B cell (primary cell): ENCODE measurements at regions not wholly inside any gene's neighbourhood (a gene's known extent, or its start where the extent isn't known, plus 50 kb on each side); places are given as distances from the start of the nearest gene placed in this dataset.

Source experiments
- ATAC-seq: fragments of 200-7000 bp; cut with Tn5 transposase; one replicate; pipeline ENCODE4 v1.10.0; 2021; ENCODE audit warnings: low read depth, mild to moderate bottlenecking, moderate number of reproducible peaks, moderate library complexity
- CTCF ChIA-PET: fragments of 350-600 bp; sonication (Branson Sonifier 250); formaldehyde crosslinking; loops from one replicate; lab custom pipeline; 2021; ENCODE audit warnings: antibody characterized with exemption, inconsistent platforms; lab: Charles Lee
- POLR2A ChIA-PET: fragments of 350-600 bp; sonication (Branson Sonifier 250); formaldehyde crosslinking; loops from one replicate; lab custom pipeline; 2021; ENCODE audit warnings: antibody characterized with exemption; lab: Charles Lee
- DNase-seq: peaks from one replicate; pipeline ENCODE4 v3.0.0; 2013
- H2AFZ ChIP-seq: 2 replicates; pipeline ENCODE4 v1.6.1; 2012; ENCODE audit warnings: mild to moderate bottlenecking, low read depth, low read length; ENCODE audit not compliant: insufficient read depth, poor library complexity, severe bottlenecking
- H3K27ac ChIP-seq, 2 donors: 1 replicate in 1 of 2; 2 replicates in 1 of 2; pipeline ENCODE4 v1.5.1; 2012 to 2013; ENCODE audit warnings: low read length in 2 of 2, mild to moderate bottlenecking in 2 of 2, moderate library complexity in 1 of 2
- H3K27me3 ChIP-seq, 4 experiments: fragments of 200-600 bp in 1 of 4; sonication (generic) in 1 of 4; replicated peaks in 1 of 4; 1 replicate in 2 of 4; 2 replicates in 2 of 4; pipeline versions ENCODE4 v1.6.1 to v1.7.0; 2013 to 2016; ENCODE audit warnings: low read length in 3 of 4, mild to moderate bottlenecking in 2 of 4, mixed read lengths in 1 of 4, moderate library complexity in 1 of 4; ENCODE audit not compliant: insufficient read depth in 4 of 4, control insufficient read depth in 3 of 4; ENCODE audit errors: control extremely low read depth in 1 of 4
- H3K36me3 ChIP-seq, 2 experiments: replicated peaks in 1 of 2; 1 replicate in 1 of 2; 2 replicates in 1 of 2; pipeline versions ENCODE4 v1.6.1 to v1.7.1; 2013; ENCODE audit warnings: low read length in 1 of 2; ENCODE audit not compliant: insufficient read depth in 2 of 2, control insufficient read depth in 1 of 2; ENCODE audit errors: control extremely low read depth in 1 of 2, extremely low read depth in 1 of 2
- H3K4me1 ChIP-seq, 2 donors: fragments of 200-600 bp in 1 of 2; sonication (generic) in 1 of 2; 1 replicate in 1 of 2; 2 replicates in 1 of 2; pipeline versions ENCODE4 v1.5.1 to v1.6.1; 2013 to 2017; ENCODE audit warnings: low read length in 2 of 2; ENCODE audit not compliant: control insufficient read depth in 2 of 2, insufficient read depth in 2 of 2
- H3K4me2 ChIP-seq: replicated peaks from 2 replicates; pipeline ENCODE3; 2012; ENCODE audit warnings: mild to moderate bottlenecking, low read depth, low read length; ENCODE audit not compliant: poor library complexity, severe bottlenecking
- H3K4me3 ChIP-seq, 5 experiments: fragments of 200-600 bp in 1 of 5; sonication (generic) in 1 of 5; 1 replicate in 3 of 5; 2 replicates in 2 of 5; pipeline versions ENCODE4 v1.5.1 to v1.7.0; 2011 to 2016; ENCODE audit warnings: low read length in 4 of 5, mild to moderate bottlenecking in 4 of 5, low read depth in 2 of 5, control low read depth in 1 of 5, moderate library complexity in 1 of 5; ENCODE audit not compliant: insufficient read depth in 1 of 5; ENCODE audit errors: control extremely low read depth in 1 of 5, extremely low read depth in 1 of 5
- H3K79me2 ChIP-seq: fragments of 200-600 bp; sonication (generic); one replicate; pipeline ENCODE4 v1.6.0; 2016; ENCODE audit warnings: low read length; ENCODE audit not compliant: control insufficient read depth, insufficient read depth
- H3K9ac ChIP-seq: fragments of 200-600 bp; sonication (generic); 2 replicates; pipeline ENCODE4 v1.6.1; 2017; ENCODE audit warnings: mild to moderate bottlenecking, low read length, moderate library complexity
- H3K9me3 ChIP-seq, 3 donors: one replicate each; pipeline versions ENCODE4 v1.6.1 to v1.7.1; 2013; ENCODE audit warnings: low read length in 2 of 3; ENCODE audit not compliant: control insufficient read depth in 2 of 3, insufficient read depth in 1 of 3; ENCODE audit errors: control extremely low read depth in 1 of 3
- H4K20me1 ChIP-seq: 2 replicates; pipeline ENCODE4 v1.6.0; 2012; ENCODE audit warnings: mild to moderate bottlenecking, low read length; ENCODE audit not compliant: insufficient read depth, control insufficient read depth, poor library complexity, severe bottlenecking
- H3K27ac Mint-ChIP-seq: one replicate; pipeline ENCODE4 v1.8.0; 2021; ENCODE audit warnings: mixed read lengths
- H3K27me3 Mint-ChIP-seq: one replicate; pipeline ENCODE4 v1.8.0; 2021; ENCODE audit warnings: mixed read lengths
- H3K4me1 Mint-ChIP-seq: one replicate; pipeline ENCODE4 v1.8.0; 2021; ENCODE audit warnings: mixed read lengths
- H3K4me3 Mint-ChIP-seq: one replicate; pipeline ENCODE4 v1.8.0; 2021; ENCODE audit warnings: mixed read lengths
- H3K9me3 Mint-ChIP-seq: one replicate; pipeline ENCODE4 v1.8.0; 2022; ENCODE audit warnings: mixed read lengths; ENCODE audit not compliant: insufficient read depth
- CTCF ChIP-seq: fragments of 200-600 bp; IDR thresholded peaks from one replicate; pipeline ENCODE4 v1.8.0; 2022; ENCODE audit warnings: antibody characterized with exemption, mild to moderate bottlenecking
- EZH2 ChIP-seq: IDR thresholded peaks from 2 replicates; pipeline ENCODE4 v1.6.1; 2012; ENCODE audit warnings: borderline replicate concordance, low read depth, mild to moderate bottlenecking, moderate library complexity, low read length; ENCODE audit not compliant: insufficient read depth, poor library complexity, severe bottlenecking
- WGBS: methylation state at CpG from one replicate; pipeline ENCODE4 v1.1.5; 2013; ENCODE audit warnings: missing lambda C conversion rate; ENCODE audit not compliant: insufficient coverage; 5-methylcytosine and 5-hydroxymethylcytosine counted together
- intact Hi-C: fragments of 100-400 bp; cut with micrococcal nuclease; formaldehyde crosslinking; loops from one replicate; pipeline ENCODE4 v1.10.0; 2022

GRCh38 chr6:81384921-81385320 lies 367.6 kb downstream of the TENT5A start:
- H3K4me3 Mint-ChIP-seq = no peak overlapping the region
- no peaks in the 10 kb centered on the region for H4K20me1 ChIP-seq
- CTCF ChIA-PET = no interaction called here
- DNase-seq (no peak), ATAC-seq (no peak)
- H3K27ac ChIP-seq = no peak overlapping the region
- H3K27ac Mint-ChIP-seq = no peak overlapping the region
- no peaks in the 10 kb centered on the region for H3K4me1 ChIP-seq
- no peak overlapping the region for H3K9ac ChIP-seq
- H3K9me3 ChIP-seq = no peaks in the 10 kb centered on the region
- no peak for TF ChIP-seq EZH2
- TF ChIP-seq CTCF = no peak
- no peaks in the 10 kb centered on the region for H3K27me3 Mint-ChIP-seq
- no peak overlapping the region for H2AFZ ChIP-seq
- no peak overlapping the region for H3K4me2 ChIP-seq
- no peaks in the 10 kb centered on the region for H3K4me1 Mint-ChIP-seq
- no CpG with 5 or more reads among the region's 2 CpGs for WGBS
- H3K36me3 ChIP-seq = no peaks in the 10 kb centered on the region
- no peak overlapping the region for H3K4me3 ChIP-seq
- no peaks in the 10 kb centered on the region for H3K27me3 ChIP-seq
- intact Hi-C loops = no loop called here
- peaks cover 2% of the 10 kb centered on the region for H3K9me3 Mint-ChIP-seq
- no peaks in the 10 kb centered on the region for H3K79me2 ChIP-seq
- POLR2A ChIA-PET = no interaction called here

- POLR2A ChIA-PET = no interaction called here
- TF ChIP-seq EZH2 = no peak
- no peak for TF ChIP-seq CTCF
- no peaks in the 10 kb centered on the region for H3K4me1 Mint-ChIP-seq
- no peak for ATAC-seq
- H3K4me1 ChIP-seq = no peaks in the 10 kb centered on the region
- H3K36me3 ChIP-seq = no peaks in the 10 kb centered on the region
- H3K9me3 Mint-ChIP-seq = peaks cover 2% of the 10 kb centered on the region
- no peak overlapping the region for H3K4me3 Mint-ChIP-seq
- no peaks in the 10 kb centered on the region for H4K20me1 ChIP-seq
- CTCF ChIA-PET = no interaction called here
- no peak overlapping the region for H2AFZ ChIP-seq
- H3K79me2 ChIP-seq = no peaks in the 10 kb centered on the region
- H3K27ac Mint-ChIP-seq = no peak overlapping the region
- H3K4me2 ChIP-seq = no peak overlapping the region
- H3K9ac ChIP-seq = no peak overlapping the region
- intact Hi-C loops = no loop called here
- H3K27me3 ChIP-seq = no peaks in the 10 kb centered on the region
- DNase-seq = no peak
- no peaks in the 10 kb centered on the region for H3K9me3 ChIP-seq
- H3K27me3 Mint-ChIP-seq = no peaks in the 10 kb centered on the region
- WGBS = 69% methylated on average over 1 of the region's 1 CpG
- H3K27ac ChIP-seq = no peak overlapping the region
- H3K4me3 ChIP-seq = no peak overlapping the region
These were observed 369.0 kb downstream of the TENT5A start for GRCh38 chr6:81383472-81383871.
